Endodermal cell (in vitro differentiated cells): ENCODE measurements at regions not wholly inside any gene's neighbourhood (a gene's known extent, or its start where the extent isn't known, plus 50 kb on each side); places are given as distances from the start of the nearest gene placed in this dataset.

Source experiments
- DNase-seq: peaks from one replicate; pipeline ENCODE4 v3.0.0-alpha.2; 2017
- H3K27ac ChIP-seq: 2 replicates; pipeline ENCODE4 v1.5.1; 2013; ENCODE audit warnings: mild to moderate bottlenecking, low read depth, low read length, moderate library complexity
- H3K27me3 ChIP-seq: 2 replicates; pipeline ENCODE4 v1.6.1; 2013; ENCODE audit warnings: mild to moderate bottlenecking, low read length, moderate library complexity; ENCODE audit not compliant: insufficient read depth, control insufficient read depth, poor library complexity, severe bottlenecking
- H3K36me3 ChIP-seq: 2 replicates; pipeline ENCODE4 v1.7.0; 2013; ENCODE audit warnings: mild to moderate bottlenecking, low read length, moderate library complexity; ENCODE audit not compliant: control insufficient read depth, insufficient read depth
- H3K4me1 ChIP-seq: one replicate; pipeline ENCODE4 v1.7.0; 2013; ENCODE audit warnings: low read length; ENCODE audit not compliant: control insufficient read depth, insufficient read depth
- H3K4me3 ChIP-seq: 2 replicates; pipeline ENCODE4 v1.5.1; 2013; ENCODE audit warnings: mild to moderate bottlenecking, low read length, moderate library complexity
- H3K9ac ChIP-seq: 2 replicates; pipeline ENCODE4 v1.6.1; 2013; ENCODE audit warnings: mild to moderate bottlenecking, low read length, moderate library complexity; ENCODE audit not compliant: poor library complexity, severe bottlenecking; ENCODE audit errors: extremely low read depth
- H3K9me3 ChIP-seq: 2 replicates; pipeline ENCODE4 v1.6.1; 2013; ENCODE audit warnings: mild to moderate bottlenecking, low read length, moderate library complexity; ENCODE audit not compliant: control insufficient read depth
- H3K27ac Mint-ChIP-seq: 2 replicates; pipeline ENCODE4 v1.8.0; 2020; ENCODE audit warnings: mixed read lengths
- H3K27me3 Mint-ChIP-seq: 2 replicates; pipeline ENCODE4 v1.8.0; 2021; ENCODE audit warnings: mild to moderate bottlenecking, mixed read lengths; ENCODE audit not compliant: insufficient read depth
- H3K36me3 Mint-ChIP-seq: 2 replicates; pipeline ENCODE4 v1.8.0; 2020; ENCODE audit warnings: low read depth, mixed read lengths
- H3K4me1 Mint-ChIP-seq: 2 replicates; pipeline ENCODE4 v1.8.0; 2020; ENCODE audit warnings: mixed read lengths
- H3K4me3 Mint-ChIP-seq: 2 replicates; pipeline ENCODE4 v1.8.0; 2020; ENCODE audit warnings: mild to moderate bottlenecking, moderate library complexity, mixed read lengths
- H3K9me3 Mint-ChIP-seq: 2 replicates; pipeline ENCODE4 v1.8.0; 2020; ENCODE audit warnings: mild to moderate bottlenecking, mixed read lengths
- WGBS, 2 experiments: methylation state at CpG; one replicate each; pipeline versions ENCODE4 v1.1.5 to v1.1.7; 2013; ENCODE audit warnings: missing lambda C conversion rate in 2 of 2, mixed read lengths in 1 of 2; ENCODE audit not compliant: insufficient coverage in 1 of 2, insufficient read length in 1 of 2; 5-methylcytosine and 5-hydroxymethylcytosine counted together
- TF ChIP-seq, protein P1 (sequence below): fragments of 200-600 bp; sonication (generic); conservative IDR thresholded peaks from 2 replicates; pipeline ENCODE4 v1.5.0; 2021; ENCODE audit warnings: antibody characterized with exemption, mild to moderate bottlenecking

DNA sequence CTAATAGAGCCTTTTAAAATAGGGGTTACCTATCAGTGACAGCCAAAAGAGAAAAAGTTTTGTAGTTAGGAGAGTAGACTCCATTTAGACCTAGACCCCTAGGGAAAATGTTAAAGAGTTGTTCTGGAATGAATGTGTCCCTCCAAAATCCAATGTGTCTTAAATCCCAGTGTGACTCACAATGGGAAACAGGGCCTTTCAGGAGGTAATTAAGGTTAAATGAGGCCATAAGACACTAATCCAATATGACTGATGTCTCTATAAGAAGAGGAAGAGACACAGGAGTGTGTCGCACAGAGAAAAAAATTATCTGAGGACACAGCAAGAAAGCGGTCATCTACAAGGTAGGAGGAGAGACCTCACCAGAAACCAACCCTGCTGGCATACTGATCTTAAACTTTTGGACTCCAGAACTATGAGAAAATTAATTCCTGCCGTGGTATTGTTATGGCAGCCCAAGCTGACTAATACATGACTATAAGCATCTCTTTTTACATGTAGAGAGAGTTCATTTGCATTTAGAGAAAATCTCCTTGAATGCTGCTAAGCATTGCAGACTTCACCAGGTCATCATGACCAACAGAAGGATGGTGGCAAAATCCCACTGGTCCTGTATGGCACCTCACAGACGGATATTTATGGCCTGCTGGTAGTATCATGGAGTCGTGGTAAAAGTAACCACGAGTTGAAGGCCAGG is 259.6 kb upstream of the TMTC1 start:
- 89 to 90% methylated on average over 1 to 4 of the region's 6 CpGs for WGBS, 2 experiments
- H3K4me3 ChIP-seq: no peak overlapping the region

DNA sequence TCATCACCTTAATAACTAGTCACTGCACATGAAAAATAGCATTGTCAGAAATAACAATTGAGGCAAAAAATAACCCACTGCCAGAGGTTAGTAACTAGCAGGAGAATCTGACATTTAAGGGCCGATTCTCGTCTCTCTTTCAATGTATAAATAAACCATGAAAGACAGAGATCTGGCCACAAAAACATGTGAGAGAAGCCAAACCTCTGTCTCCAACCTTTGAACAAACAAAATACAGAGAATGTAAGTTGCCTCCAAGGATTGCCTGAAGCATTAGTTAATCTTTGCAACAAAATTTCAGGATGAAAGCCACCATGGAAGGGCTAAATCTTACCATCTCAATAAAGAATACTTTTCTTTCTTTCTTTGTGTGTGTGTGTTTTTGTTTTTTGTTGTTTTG is 257.4 kb upstream of the TMTC1 start:
- Mint-ChIP-seq H3K4me3 (no peak overlapping the region), H3K9me3 (peaks cover 14% of the 10 kb centered on the region), H3K27me3 (peaks cover 3% of the 10 kb centered on the region), H3K4me1 (no peaks in the 10 kb centered on the region), H3K27ac (no peak overlapping the region), H3K36me3 (peaks cover 5% of the 10 kb centered on the region)
- no peaks in the 10 kb centered on the region for H3K27me3 ChIP-seq
- DNase-seq: no peak
- TF ChIP-seq, protein P1, sequence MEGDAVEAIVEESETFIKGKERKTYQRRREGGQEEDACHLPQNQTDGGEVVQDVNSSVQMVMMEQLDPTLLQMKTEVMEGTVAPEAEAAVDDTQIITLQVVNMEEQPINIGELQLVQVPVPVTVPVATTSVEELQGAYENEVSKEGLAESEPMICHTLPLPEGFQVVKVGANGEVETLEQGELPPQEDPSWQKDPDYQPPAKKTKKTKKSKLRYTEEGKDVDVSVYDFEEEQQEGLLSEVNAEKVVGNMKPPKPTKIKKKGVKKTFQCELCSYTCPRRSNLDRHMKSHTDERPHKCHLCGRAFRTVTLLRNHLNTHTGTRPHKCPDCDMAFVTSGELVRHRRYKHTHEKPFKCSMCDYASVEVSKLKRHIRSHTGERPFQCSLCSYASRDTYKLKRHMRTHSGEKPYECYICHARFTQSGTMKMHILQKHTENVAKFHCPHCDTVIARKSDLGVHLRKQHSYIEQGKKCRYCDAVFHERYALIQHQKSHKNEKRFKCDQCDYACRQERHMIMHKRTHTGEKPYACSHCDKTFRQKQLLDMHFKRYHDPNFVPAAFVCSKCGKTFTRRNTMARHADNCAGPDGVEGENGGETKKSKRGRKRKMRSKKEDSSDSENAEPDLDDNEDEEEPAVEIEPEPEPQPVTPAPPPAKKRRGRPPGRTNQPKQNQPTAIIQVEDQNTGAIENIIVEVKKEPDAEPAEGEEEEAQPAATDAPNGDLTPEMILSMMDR: no peak
- H3K36me3 ChIP-seq: no peaks in the 10 kb centered on the region
- H3K27ac ChIP-seq: no peak overlapping the region
- H3K9ac ChIP-seq: no peak overlapping the region
- H3K9me3 ChIP-seq: no peaks in the 10 kb centered on the region
- H3K4me1 ChIP-seq: no peaks in the 10 kb centered on the region
- H3K4me3 ChIP-seq: no peak overlapping the region
- 80 to 92% methylated on average over 2 of the region's 2 CpGs for WGBS, 2 experiments

More for the DNA sequence above, 259.6 kb upstream of the TMTC1 start:
- Mint-ChIP-seq H3K4me1 (peaks cover 10% of the 10 kb centered on the region), H3K27ac (no peak overlapping the region), H3K36me3 (peaks cover 5% of the 10 kb centered on the region), H3K4me3 (no peak overlapping the region), H3K27me3 (peaks cover 3% of the 10 kb centered on the region), H3K9me3 (peaks cover 10% of the 10 kb centered on the region)
- no peaks in the 10 kb centered on the region for H3K36me3 ChIP-seq
- no peak overlapping the region for H3K9ac ChIP-seq
- no peaks in the 10 kb centered on the region for H3K4me1 ChIP-seq
- H3K27ac ChIP-seq: no peak overlapping the region
- DNase-seq: no peak
- no peaks in the 10 kb centered on the region for H3K9me3 ChIP-seq
- TF ChIP-seq, protein P1: no peak
- H3K27me3 ChIP-seq: no peaks in the 10 kb centered on the region

DNA sequence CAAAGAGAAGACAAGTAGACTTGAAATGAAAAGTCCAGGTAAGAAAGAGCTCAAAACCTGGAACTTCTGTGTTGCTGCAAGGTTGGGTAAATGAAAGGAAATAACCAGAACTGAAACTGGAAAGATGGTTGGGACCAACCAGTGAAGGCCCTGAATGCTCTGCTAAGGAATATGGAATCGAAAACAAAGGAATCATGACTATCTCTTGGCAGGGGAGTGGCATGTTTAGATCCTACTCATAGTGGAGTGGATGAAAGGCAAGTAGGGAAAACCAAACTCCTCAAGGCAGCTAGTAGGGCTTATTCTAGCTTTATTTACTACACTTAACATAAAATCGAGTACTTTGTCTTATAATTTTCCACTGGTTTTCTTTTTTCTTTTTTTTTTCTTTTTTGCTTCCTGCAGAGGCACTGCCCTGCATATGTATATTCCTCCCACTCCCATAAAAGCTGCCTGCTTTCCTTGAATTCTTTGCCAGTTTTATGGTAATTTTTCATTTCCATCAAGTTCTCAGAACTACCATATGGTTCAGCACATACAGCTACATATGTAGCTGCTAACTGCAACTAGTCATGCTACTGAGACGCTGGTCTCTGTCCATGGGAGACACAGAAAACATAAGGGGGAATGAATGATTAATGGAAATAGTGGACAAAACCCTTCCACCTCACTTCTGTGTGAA is 247.1 kb upstream of the TMTC1 start:
- Mint-ChIP-seq H3K27ac (no peak overlapping the region), H3K4me3 (no peak overlapping the region), H3K9me3 (peaks cover 5% of the 10 kb centered on the region), H3K27me3 (no peaks in the 10 kb centered on the region), H3K36me3 (no peaks in the 10 kb centered on the region), H3K4me1 (no peaks in the 10 kb centered on the region)
- Histone ChIP-seq H3K4me3 (no peak overlapping the region), H3K36me3 (no peaks in the 10 kb centered on the region), H3K9ac (no peak overlapping the region), H3K9me3 (no peaks in the 10 kb centered on the region), H3K4me1 (no peaks in the 10 kb centered on the region), H3K27me3 (no peaks in the 10 kb centered on the region), H3K27ac (no peak overlapping the region)
- no peak for DNase-seq
- TF ChIP-seq, protein P1: no peak
- 79 to 90% methylated on average over 2 to 3 of the region's 3 CpGs for WGBS, 2 experiments
